ENCODE measurements at regions not wholly inside any gene's neighbourhood (a gene's known extent, or its start where the extent isn't known, plus 50 kb on each side); places are given as distances from the start of the nearest gene placed in this dataset.
"Not testable (repeated sequence)": the region's sequence is repeated elsewhere in the genome, so short reads cannot be mapped to it uniquely, and the experiment has no call there.

DNA sequence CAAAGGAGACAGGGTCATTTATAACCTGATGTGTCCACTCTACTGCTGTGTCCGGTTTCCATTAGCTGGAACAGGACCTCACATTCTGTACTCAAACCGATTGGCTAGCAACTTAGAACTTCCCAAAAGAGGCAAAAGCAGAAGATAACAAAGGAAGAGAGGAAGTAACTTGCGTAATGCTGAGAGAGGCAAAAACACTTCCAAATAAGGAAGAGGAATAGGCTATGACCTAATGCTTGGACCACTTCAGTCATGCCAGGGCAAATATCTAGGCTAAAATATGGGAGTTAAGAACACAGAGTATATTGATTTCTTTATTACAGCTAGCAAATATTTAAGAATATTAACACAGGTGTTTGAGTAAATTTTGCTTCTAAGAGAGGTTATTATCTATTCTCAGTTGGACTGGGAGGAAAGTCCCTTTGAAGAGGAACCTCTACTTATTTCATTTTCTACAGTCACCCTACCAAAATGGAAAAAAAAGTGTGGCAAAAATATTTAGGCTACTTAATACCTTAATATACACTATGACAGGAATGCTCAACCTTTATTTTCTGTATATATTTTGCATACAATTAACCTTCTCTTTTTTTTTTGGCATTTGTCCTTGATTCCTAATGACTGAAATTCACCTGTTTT is 499.8 kb upstream of the CHORDC1 start:
- no peak for DNase-seq

DNA sequence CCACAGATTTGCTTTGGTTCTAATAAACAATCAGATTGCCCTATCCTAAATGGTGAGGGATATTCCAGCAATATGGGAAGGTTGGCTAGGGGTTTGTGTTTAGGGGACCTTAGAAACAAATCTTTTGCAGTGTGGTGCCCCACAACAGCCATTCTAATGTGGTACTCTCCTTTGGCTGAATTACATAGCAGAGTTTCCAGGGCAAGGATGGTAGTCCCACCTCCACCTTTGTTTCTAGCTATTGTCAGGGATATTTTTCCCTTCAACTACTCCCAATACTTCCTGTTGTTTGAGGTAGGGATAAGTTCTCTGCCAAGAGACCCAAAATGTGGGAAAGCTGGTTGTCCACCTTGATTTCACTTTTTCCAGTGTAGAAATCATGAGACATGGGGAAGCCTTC is 494.7 kb upstream of the CHORDC1 start:
- DNase-seq, result no peak

DNA sequence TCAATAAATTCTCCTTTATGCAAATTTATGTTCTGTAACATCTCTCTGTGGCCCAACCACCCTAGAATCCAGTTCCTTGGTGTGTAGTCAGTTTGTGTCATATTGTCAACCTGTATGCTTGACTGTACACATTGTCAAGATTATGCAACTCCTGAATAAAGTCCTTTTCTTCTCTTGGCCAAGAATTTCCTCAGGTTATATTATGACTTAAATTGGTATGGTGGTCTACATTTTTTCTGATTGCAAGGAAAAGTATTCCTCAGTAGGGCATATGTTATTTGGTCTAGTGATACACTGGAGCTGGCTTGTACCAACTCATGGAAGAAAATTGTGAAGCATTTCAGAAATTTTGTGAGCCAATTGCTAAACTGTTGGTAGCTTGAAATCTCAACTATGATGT is 482.8 kb upstream of the CHORDC1 start:
- DNase-seq, result no peak

DNA sequence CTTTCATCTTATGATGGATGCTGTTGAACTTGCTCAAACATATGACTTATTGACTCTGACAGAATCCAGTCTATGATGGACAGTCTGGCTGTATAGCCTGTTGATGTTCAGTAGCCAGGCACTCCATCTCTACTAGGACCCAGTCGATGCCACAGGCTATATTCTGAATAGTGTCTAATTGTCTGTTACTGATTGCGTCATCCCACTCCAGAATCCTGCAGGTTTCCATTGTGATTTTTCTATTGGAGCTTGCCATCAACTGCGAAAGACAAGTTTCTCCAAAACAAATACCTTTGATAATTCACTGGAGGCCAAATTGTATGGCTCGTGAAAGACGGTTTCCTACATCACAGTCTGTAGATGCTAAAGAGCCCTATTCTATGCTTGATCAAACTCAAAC is 481.7 kb upstream of the CHORDC1 start:
- DNase-seq, result no peak

DNA sequence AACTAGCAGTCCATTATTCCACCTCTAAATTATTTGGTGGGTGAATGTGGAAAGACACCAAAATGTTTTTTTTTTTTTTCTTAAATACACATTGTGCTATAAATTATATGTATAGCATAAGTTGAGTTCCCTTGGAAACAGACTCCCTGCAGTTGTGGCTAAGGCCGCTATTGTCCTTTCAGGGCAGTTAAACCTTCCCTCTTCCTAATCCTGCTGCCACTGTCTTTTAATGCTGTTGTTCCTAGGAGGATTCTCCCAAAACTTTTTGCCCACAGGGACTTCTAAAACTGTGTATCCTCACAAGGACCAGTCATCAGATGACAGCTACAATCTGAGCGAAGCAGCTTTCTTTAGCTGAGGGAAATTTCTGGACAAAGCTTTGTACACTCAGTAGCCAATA is 478.9 kb upstream of the CHORDC1 start:
- DNase-seq, result peak; percentile 6

DNA sequence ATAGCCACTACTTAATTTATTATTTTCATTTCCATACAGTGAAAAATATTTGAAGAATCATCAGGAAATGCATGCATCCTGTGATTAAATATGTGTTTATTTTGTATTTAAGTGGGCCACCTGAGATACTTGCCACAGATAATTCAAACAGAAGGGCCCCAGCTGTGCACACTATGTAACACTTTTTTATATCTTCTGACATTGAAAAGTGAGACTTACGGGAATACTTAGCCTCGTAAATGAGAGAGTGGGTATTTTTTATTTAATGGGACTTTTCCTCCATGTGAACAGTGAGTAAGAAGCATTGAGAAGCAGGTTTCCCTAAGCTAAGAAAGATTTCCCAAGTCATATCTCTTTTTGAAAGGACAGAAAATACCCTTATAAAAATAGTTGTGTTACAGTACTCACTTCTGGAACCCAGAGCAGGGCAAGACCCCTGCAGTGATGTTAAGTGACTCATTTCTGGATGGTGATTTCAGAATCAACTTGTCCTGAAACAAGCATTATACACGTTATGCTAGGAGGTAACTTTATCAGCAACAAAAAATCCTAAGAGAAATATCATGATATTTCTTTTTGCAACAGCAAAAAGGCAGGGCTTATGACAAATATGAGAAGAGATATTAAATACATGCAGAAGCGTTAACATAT is 478.1 kb upstream of the CHORDC1 start:
- DNase-seq, result peak; percentile 47

DNA sequence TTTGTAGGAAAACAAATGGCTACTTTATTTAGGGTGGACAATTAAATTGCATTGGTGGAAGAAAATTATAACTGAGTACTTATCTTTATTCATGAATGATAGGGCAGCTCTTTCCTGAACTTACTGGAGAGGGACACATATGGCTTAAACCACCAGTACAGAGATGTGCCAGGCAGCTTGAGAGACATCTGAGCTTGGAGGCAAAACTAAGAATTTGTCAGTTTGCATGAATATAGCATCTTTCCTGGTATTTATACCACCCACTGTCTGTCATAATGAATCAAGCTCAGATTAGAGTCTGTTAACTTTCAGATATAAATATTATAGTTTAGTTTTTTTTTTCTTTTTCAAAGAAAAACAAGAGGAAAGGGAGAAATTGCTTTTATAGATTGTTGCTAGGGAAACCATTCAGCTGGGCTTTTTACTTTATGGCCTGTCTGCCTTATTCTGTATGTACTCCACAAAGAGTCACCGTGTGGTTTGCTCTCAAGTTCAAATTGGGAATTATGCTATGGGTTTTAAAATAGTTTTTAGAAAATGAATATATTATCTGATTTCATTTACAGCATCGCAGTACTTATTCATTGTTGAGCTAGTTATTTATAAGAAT is 477.0 kb upstream of the CHORDC1 start:
- DNase-seq, result no peak

DNA sequence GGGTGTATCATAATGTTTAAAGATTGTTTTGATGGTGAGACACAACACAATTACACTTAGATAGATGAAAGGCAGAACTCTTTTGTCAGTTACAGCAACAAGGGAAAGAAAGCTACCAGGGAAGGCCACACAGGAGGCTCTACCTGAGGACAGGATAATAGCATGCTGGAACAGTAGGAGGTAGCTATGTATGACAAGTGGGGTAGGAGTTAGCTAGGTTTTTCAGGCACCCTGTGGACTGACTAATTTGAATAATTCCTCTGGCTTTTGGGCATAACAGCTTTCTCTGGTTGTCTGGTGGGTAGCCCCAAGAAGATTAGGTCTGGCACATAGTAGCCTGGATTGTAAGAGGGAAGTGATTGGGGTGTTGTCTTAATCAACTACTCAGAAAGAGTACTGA is 475.4 kb upstream of the CHORDC1 start:
- no peak for DNase-seq

DNA sequence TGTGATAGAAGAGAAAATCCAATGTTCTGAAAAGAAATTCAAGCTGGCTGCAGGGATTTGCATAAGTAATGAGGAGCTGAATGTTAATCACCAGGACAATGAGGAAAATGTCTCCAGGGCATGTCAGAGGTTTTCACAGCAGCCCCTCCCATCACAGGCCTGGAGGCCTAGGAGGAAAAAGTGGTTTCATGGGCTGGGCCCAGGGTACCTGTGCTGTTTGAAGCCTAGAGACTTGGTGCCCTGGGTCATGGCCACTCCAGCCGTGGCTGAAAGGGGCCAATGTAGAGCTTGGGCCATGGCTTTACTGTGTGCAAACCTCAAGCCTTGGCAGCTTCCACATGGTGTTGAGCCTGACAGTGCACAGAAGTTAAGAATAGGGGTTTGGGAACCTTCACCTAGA is 452.6 kb upstream of the CHORDC1 start:
- DNase-seq, result not testable (repeated sequence)

DNA sequence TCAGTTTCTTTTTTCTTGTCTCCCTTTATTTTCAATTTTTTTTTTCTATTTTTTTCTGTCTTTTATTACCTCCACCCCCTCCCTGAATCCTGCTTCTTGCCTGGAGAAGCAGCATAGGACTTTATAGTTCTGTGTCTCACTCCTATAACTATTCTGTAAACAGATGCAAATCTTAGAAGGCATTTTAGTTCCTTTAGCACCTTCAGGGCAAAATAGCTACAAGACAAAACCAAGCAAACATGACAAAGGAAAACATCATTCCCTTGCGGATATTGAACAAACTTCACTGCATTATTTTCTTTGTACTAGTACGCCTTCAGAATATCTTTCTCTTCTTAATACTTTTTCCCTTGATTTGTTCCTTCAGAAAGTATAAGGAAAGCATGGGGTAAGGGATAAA is 446.2 kb upstream of the CHORDC1 start:
- no peak for DNase-seq

DNA sequence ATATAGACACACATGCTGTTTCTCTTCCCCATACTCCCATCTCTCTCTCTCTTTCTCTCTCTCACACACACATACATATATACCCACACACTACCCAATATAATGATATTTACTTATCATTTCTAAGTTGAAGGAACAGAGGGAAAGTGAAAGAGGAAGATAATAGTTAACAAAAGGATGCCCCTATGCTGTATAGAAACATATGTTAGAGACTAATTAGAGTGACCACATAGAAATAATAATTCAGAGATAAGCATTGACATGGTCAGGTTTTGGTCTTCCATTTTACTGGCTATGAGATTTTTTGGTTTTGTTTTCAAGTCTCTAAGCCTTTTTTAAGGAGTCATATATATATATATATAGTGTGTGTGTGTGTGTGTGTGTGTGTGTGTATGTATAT is 445.7 kb upstream of the CHORDC1 start:
- no peak for DNase-seq

DNA sequence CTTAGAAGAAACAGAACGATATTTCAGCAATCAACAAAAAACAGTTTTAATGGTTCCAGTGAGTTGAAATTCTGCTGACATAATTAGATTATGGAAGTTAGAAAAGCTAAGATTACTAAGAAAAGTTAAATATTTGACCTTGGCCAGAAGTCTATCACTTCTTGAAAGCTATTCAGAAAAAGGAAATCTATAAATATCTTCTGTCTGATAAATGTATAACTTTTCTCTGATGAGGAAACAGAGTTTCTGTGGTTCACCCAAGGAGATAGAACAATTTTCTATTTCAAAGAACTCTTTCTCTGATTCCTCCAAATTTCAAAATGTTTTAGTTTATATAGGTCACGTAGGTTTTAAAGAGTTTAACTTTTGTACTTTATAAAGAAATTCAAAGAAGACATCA is 438.4 kb upstream of the CHORDC1 start:
- no peak for DNase-seq

DNA sequence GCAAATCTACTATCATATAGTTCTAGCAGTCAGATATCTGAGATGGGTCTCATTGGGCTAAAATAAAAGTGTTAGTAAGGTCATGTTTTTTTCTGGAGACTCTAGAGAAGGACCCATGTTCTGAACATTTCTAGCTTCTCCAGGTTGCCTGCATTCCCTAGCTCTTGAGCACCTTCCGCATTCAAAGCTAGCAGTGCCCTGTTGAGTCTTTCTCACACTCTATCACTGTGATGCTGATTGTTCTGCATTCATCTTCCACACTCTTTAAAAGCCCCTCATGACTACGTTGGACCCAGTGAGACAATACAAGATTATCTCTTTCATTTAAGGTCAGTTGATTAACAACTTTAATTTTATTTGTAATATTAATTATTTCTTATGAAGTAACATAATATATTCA is 433.3 kb upstream of the CHORDC1 start:
- DNase-seq, result no peak

DNA sequence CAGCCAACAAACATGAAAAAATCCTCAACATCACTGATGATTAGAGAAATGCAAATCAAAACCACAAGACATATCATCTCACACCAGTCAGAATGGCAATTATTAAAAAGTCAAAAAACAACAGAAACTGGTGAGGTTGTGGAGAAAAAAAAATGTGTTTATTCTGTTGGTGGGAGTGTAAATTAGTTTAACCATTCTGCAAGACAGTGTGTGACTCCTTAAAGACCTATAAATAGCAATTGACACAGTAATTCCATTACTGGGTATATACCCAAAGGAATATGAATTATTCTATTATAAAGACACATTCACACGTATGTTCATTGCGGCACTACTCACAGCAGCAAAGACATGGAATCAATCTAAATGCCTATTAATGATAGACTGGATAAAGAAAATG is 427.3 kb upstream of the CHORDC1 start:
- no peak for DNase-seq

DNA sequence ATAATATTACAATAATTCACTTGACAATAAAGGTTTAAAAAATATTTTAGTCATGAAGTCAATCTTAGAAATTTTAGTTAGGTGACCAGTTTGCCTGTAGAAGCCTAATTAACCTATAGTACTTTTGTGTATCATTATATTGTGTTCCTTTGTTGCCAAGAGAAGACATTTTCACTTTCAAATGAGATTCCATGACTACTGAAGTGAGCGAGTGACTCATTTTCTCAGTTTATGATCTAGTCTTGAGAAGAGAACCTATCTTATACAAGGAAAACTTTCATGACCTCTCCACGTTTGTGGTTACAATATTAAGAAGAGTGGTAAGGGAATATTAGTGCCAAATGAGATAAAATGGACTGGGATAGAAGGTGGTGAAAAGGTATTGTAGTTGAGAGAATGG is 423.9 kb upstream of the CHORDC1 start:
- no peak for DNase-seq

DNA sequence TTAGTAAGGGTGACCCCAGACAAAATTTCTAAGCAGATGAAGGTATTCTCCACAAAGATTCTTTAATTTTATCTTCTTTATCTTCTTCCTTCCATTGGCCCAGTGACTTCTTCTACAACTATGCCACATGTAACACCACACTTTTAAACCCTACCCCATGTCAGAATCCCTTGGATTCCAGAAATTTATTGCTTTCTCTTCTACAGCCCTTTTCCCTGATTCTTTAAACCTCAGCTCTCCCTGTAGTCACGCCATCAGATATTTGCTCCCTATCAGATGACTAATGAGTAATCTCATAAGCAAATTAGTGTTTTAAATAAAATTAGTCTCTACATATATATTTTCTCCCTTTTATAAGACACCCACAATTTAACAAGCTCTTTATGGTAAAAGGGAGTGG is 423.4 kb upstream of the CHORDC1 start:
- no peak for DNase-seq

DNA sequence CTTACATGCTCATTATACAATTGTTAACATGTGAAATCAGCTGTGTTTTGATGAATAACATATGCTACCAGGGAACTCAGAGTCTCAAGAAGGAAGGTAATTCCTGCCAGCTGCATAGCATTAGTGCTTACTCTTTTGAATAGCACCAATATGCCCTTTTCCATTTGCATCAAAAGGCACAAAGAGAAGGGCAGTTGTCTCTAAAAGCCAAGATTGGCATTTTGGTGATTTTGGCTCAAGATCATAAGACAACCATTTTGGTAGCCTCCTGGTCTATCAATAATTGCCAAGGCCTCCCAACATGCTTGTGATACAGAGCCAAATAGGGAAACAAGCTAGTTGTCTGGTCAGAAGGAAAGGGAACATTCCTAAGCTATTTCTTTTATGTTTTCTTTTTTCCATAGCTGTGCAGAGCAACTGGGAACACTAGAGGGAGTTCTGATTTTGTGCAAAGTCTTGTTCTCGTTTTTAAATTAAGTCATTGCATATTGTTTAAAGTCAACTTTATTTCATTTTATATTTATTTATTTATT is 416.7 kb upstream of the CHORDC1 start:
- DNase-seq, result no peak

DNA sequence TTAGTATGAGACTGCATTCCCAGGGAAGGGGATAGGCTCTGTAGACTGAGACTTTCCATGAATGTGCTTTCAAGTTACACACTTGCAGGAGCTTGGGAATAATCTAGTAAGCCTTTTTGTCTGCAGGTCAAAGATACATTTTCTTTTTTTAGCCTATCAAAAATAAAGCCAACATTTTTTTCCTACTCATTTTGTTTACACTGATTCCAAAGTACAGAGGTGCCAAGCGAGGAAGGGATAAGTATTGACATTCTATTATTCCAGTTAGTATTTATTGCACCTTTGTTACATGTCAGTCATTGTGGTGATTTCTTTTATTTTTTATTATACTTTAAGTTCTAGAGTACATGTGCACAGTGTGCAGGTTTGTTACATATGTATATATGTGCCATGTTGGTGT is 413.0 kb upstream of the CHORDC1 start:
- no peak for DNase-seq

DNA sequence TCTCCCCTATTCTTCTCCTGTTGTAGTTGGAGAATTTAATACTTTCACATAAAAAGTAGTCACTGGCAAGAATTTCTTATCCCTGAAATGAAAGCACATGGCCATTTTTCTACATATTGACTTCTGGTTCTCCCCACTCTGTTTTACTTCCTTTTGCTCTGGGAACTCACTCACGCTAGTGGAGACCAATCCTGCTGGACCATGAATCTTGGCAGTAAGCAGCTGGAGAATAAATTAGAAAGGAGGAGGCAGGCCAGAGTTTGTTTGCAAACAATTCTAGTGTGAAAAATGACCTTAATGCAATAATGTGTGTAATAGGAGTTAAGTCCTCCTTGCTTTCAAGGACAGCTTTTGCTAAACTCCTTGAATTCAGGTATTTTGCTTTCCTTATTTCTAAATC is 412.3 kb upstream of the CHORDC1 start:
- DNase-seq, result peak; percentile 0

DNA sequence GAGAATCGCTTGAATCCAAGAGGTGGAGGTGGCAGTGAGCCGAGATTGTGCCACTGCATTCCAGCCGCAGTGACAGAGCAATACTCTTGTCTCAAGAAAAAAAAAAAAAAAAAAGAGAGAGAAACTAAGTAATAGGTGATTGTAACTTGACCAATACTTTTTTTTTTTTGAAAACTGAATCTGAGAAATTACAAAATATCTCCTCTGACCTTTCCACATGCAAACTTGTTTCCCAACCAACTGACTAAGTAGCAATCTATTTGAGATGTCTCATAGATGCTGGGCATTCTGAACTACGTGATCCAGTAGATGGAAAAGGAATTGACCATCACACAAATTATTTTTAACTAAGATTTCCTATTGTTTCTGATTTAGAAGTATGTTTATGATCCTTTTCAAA is 407.3 kb upstream of the CHORDC1 start:
- DNase-seq, result no peak

DNA sequence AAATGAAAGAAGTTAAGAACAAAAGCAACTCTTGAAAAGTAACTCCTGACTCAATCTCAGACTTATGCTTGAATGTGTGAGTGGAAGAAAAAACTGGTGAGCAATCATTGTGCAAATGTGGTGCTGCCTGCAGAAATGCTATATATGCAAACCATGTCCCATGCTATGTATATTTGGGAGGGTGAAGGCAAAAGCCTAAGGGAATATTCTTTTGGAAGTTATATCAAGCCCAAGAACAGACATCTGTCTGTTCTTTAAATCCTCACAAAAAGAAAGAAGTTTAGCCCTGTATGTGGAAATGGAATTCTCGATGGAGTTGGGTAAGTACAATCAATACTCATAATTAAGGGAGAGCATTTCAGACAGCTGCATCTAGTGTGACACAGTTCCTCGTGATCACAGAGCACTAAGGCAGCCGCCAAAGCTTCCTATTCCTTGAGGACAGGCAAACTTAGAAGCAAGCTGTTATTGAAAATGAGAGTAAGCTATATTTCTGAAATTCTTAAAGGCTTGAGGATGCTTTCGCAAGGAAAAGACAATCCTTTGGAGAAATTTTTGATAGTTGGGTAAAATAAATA is 406.5 kb upstream of the CHORDC1 start:
- no peak for DNase-seq

DNA sequence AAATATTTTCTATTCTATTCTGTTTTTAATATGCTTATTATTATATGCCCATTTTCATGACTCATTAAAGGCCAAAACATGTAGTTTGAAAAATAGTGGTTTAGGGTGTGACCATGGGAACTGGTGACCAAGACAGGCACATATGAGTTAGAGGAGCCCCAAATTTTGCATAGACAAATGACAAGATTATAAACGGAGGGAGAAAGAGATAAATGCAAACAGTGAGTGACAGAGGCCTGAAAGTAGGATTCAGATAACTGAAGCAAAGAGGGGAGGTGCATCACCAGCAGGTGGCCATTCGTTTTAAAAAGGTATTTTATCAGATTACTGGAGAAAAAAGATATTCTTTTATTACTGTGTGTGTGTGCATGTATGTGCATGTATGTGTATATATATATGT is 391.5 kb upstream of the CHORDC1 start:
- no peak for DNase-seq

DNA sequence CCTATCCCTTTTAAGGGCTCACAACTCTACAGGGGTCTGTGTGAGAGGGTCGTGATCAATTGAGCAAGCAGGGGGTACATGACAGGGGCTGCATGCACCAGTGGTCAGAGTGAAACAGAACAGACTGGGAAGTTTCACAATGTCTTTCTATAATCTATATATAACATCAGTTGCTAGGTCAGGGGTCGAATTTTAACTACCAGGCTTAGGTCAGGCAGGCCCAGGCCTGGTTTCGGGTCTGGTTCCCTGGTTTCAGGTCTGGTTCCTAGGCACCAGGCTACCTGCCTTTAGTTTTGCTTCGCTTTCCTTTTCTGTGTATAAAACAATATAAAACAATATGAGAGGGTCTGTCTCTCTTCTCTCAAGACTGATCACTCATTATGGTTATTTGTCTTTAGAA is 390.2 kb upstream of the CHORDC1 start:
- DNase-seq, result not testable (repeated sequence)

DNA sequence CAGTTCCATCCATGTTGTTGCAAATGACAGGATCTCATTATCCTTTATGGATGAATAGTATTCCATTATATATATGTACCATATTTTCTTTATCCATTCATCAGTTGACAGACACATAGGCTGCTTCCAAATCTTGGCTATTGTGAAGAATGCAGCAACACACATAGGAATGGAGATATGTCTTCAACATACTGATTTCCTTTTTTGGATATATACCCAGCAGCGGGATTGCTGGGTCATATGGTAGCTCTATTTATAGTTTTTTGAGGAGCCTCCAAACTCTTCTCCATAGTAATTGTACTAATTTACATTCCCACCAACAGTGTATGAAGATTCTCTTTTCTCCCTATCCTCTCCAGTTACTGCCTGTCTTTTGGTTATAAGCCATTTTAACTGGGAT is 383.9 kb upstream of the CHORDC1 start:
- no peak for DNase-seq

Measured in NCI-H146 (cell line).